ENCODE measurements at regions not wholly inside any gene's neighbourhood (a gene's known extent, or its start where the extent isn't known, plus 50 kb on each side); places are given as distances from the start of the nearest gene placed in this dataset.

- no peak for TF ChIP-seq CTCF (IDR thresholded peaks at IDR 0.05)
- no peak for TF ChIP-seq CEBPB (IDR thresholded peaks at IDR 0.05)
- no peak for TF ChIP-seq EP300 (IDR thresholded peaks at IDR 0.05)
- no peak for TF ChIP-seq RFX5 (IDR thresholded peaks at IDR 0.05)
- no peak for TF ChIP-seq CBX8 (IDR thresholded peaks at IDR 0.05)
- no peak for TF ChIP-seq PHF8 (IDR thresholded peaks at IDR 0.05; ENCODE audit: borderline replicate concordance, low read depth)
- TF ChIP-seq REST (IDR thresholded peaks at IDR 0.05), result no peak
- no peak for TF ChIP-seq HMGXB4 (CRISPR knock-in tag; IDR thresholded peaks at IDR 0.05; ENCODE audit: borderline replicate concordance)
- no peak for TF ChIP-seq POLR2A (IDR thresholded peaks at IDR 0.05; ENCODE audit: low read length)
- TF ChIP-seq SREBF2 (IDR thresholded peaks at IDR 0.05), result no peak
- TF ChIP-seq MAX (IDR thresholded peaks at IDR 0.05), result no peak
- no peak for TF ChIP-seq RCOR1 (IDR thresholded peaks at IDR 0.05; ENCODE audit: low read depth, low read length)
These were observed 75.8 kb upstream of the PARD3 start for GRCh38 chr10:34890939-34891338.
